HCT116 (cell line): ENCODE measurements at regions not wholly inside any gene's neighbourhood (a gene's known extent, or its start where the extent isn't known, plus 50 kb on each side); places are given as distances from the start of the nearest gene placed in this dataset.

Experiments used
- ATAC-seq: fragments of 200-7000 bp; cut with Tn5 transposase; 2 replicates; pipeline ENCODE4 v1.9.1; 2020; ENCODE audit warnings: mild to moderate bottlenecking, moderate library complexity
- BruUV-seq: library from RNA; stranded (reverse); fragments of 400-500 nt; replicated peaks from 2 replicates; lab custom pipeline; 2021; lab: Mats Ljungman, UMichigan
- CTCF ChIA-PET: fragments of 300-600 bp; sonication (Branson Sonifier 250); formaldehyde crosslinking; loops from one replicate; lab custom pipeline; 2021; ENCODE audit warnings: antibody characterized with exemption; lab: Charles Lee
- POLR2A ChIA-PET: fragments of 300-600, 350-600 bp; sonication (Branson Sonifier 250); formaldehyde crosslinking; loops from one replicate; lab custom pipeline; 2021; ENCODE audit warnings: antibody characterized with exemption; lab: Charles Lee
- RAD21 ChIA-PET, 2 experiments: fragments of 300-600 bp; sonication (Branson Sonifier 250); formaldehyde crosslinking; loops; one replicate each; lab custom pipeline; 2023; ENCODE audit warnings: low total read pairs in 2 of 2; ENCODE audit not compliant: uncharacterized antibody in 2 of 2, unreplicated experiment in 2 of 2, low non-redundant PET in 1 of 2; lab: Charles Lee
- DNase-seq: peaks from one replicate; pipeline ENCODE4 v3.0.0-alpha.2; 2010; ENCODE audit warnings: low read depth, low spot score
- H2AFZ ChIP-seq: fragments of 200-600 bp; shearing (Covaris generic), sonication (generic); 2 replicates; pipeline ENCODE4 v1.6.1; 2017; ENCODE audit warnings: low read depth, mixed run types, mixed read lengths, antibody characterized with exemption, low read length; ENCODE audit not compliant: poor library complexity, severe bottlenecking
- H3K27ac ChIP-seq: 2 replicates; pipeline ENCODE4 v1.5.1; 2012; ENCODE audit warnings: low read depth, low read length
- H3K27me3 ChIP-seq: fragments of 200-600 bp; sonication (generic); 2 replicates; pipeline ENCODE4 v1.6.1; 2016; ENCODE audit warnings: mixed run types, low read length, mixed read lengths; ENCODE audit not compliant: insufficient read depth
- H3K36me3 ChIP-seq, 2 experiments: fragments of 200-500 bp in 1 of 2; fragments of 200-600 bp in 1 of 2; sonication (Bioruptor generic) in 1 of 2; sonication (generic) in 1 of 2; 2 replicates each; pipeline versions ENCODE4 v1.5.1 to v1.6.1; 2014 to 2016; ENCODE audit warnings: low read length in 2 of 2, inconsistent platforms in 1 of 2, mixed read lengths in 1 of 2, mixed run types in 1 of 2; ENCODE audit not compliant: insufficient read depth in 2 of 2, control insufficient read depth in 1 of 2
- H3K4me1 ChIP-seq, 2 experiments: fragments of 200-600 bp in 1 of 2; sonication (generic) in 1 of 2; 2 replicates each; pipeline versions ENCODE4 v1.5.1 to v1.6.1; 2012 to 2017; ENCODE audit warnings: low read length in 2 of 2, inconsistent platforms in 1 of 2, mild to moderate bottlenecking in 1 of 2, mixed read lengths in 1 of 2, mixed run types in 1 of 2, moderate library complexity in 1 of 2; ENCODE audit not compliant: insufficient read depth in 2 of 2, control insufficient read depth in 1 of 2
- H3K4me2 ChIP-seq: fragments of 200-600 bp; sonication (generic); 2 replicates; pipeline ENCODE4 v1.6.1; 2017; ENCODE audit warnings: mixed run types, low read length, mixed read lengths
- H3K4me3 ChIP-seq, 2 experiments: fragments of 200-600 bp in 1 of 2; sonication (generic) in 1 of 2; replicated peaks in 1 of 2; 2 replicates each; pipeline ENCODE4 v1.5.1; 2011 to 2016; ENCODE audit warnings: low read length in 2 of 2, control low read depth in 1 of 2, low read depth in 1 of 2, mild to moderate bottlenecking in 1 of 2, mixed read lengths in 1 of 2, mixed run types in 1 of 2
- H3K79me2 ChIP-seq: fragments of 200-600 bp; sonication (generic); 2 replicates; pipeline ENCODE4 v1.6.1; 2017; ENCODE audit warnings: mild to moderate bottlenecking, mixed run types, low read length, moderate library complexity, mixed read lengths; ENCODE audit not compliant: insufficient read depth
- H3K9ac ChIP-seq: fragments of 200-600 bp; sonication (generic); 2 replicates; pipeline ENCODE4 v1.6.1; 2016; ENCODE audit warnings: low read length, mixed read lengths
- H3K9me2 ChIP-seq: fragments of 200-600 bp; sonication (generic), shearing (Covaris generic); 2 replicates; pipeline ENCODE4 v1.6.1; 2017; ENCODE audit warnings: mixed run types, mild to moderate bottlenecking, moderate library complexity; ENCODE audit not compliant: insufficient read depth
- H3K9me3 ChIP-seq, 2 experiments: fragments of 200-500 bp in 1 of 2; fragments of 200-600 bp in 1 of 2; sonication (Bioruptor generic) in 1 of 2; sonication (generic) in 1 of 2; 2 replicates each; pipeline ENCODE4 v1.6.1; 2014 to 2017; ENCODE audit warnings: low read length in 2 of 2, mixed read lengths in 2 of 2, inconsistent platforms in 1 of 2, low read depth in 1 of 2, mild to moderate bottlenecking in 1 of 2, mixed run types in 1 of 2, moderate library complexity in 1 of 2; ENCODE audit not compliant: control insufficient read depth in 1 of 2, insufficient read depth in 1 of 2
- H4K20me1 ChIP-seq: fragments of 200-600 bp; sonication (generic), shearing (Covaris generic); 2 replicates; pipeline ENCODE4 v1.6.1; 2017; ENCODE audit warnings: mixed run types, mild to moderate bottlenecking, moderate library complexity; ENCODE audit not compliant: insufficient read depth
- CBX3 ChIP-seq: IDR thresholded peaks from 2 replicates; pipeline ENCODE4 v1.6.1; 2012; ENCODE audit warnings: low read depth
- CTCF ChIP-seq, 3 experiments: fragments of 200-600 bp in 1 of 3; sonication (generic) in 1 of 3; IDR thresholded peaks in 2 of 3; conservative IDR thresholded peaks in 1 of 3; 2 replicates each; pipeline ENCODE4 v1.5.1; 2012 to 2017; ENCODE audit warnings: low read depth in 2 of 3, low read length in 2 of 3, antibody characterized with exemption in 1 of 3, borderline replicate concordance in 1 of 3, control low read depth in 1 of 3, mild to moderate bottlenecking in 1 of 3, mixed read lengths in 1 of 3, mixed run types in 1 of 3, moderate library complexity in 1 of 3; ENCODE audit not compliant: insufficient read depth in 1 of 3
- REST ChIP-seq: IDR thresholded peaks from 2 replicates; pipeline ENCODE4 v1.6.1; 2012; ENCODE audit warnings: low read depth
- SRF ChIP-seq: IDR thresholded peaks from 2 replicates; pipeline ENCODE4 v1.6.1; 2012; ENCODE audit warnings: low read depth
- YY1 ChIP-seq: IDR thresholded peaks from 2 replicates; pipeline ENCODE4 v1.6.1; 2011; ENCODE audit warnings: low read length, low read depth, moderate library complexity, mild to moderate bottlenecking; ENCODE audit not compliant: insufficient replicate concordance; ENCODE audit errors: extremely low read depth
- intact Hi-C: fragments of 100-400 bp; cut with micrococcal nuclease; formaldehyde crosslinking; loops from 2 replicates; pipeline ENCODE4 v1.10.0; 2022

GRCh38 chr14:87566991-87567390 lies 426.0 kb downstream of the GALC start:
- H3K9me3 ChIP-seq = peaks cover 9 to 17% of the 10 kb centered on the region in 2 experiments; a peak in 2 of 4 replicates
- no peak for TF ChIP-seq YY1
- TF ChIP-seq REST = no peak
- no peak for TF ChIP-seq SRF
- no peak for TF ChIP-seq CTCF (IDR thresholded peaks at IDR 0.05 in 2 of 3, conservative IDR thresholded peaks at IDR 0.05 in 1 of 3; ENCODE audit: borderline replicate concordance in 1 of 3, insufficient read depth in 1 of 3, low read depth in 2 of 3, low read length in 2 of 3)
- TF ChIP-seq CBX3 = no peak
- DNase-seq = no peak
- H3K79me2 ChIP-seq = no peaks in the 10 kb centered on the region
- no peak overlapping the region for H3K4me3 ChIP-seq
- BruUV-seq = no TSS peak
- H3K4me1 ChIP-seq = no peaks in the 10 kb centered on the region
- H3K4me2 ChIP-seq = no peak overlapping the region
- no peaks in the 10 kb centered on the region for H3K27me3 ChIP-seq
- ChIA-PET CTCF (no interaction called here), RAD21 (no interaction called here), POLR2A (no interaction called here)
- no peak overlapping the region for H3K27ac ChIP-seq
- intact Hi-C loops = no loop called here
- no peak overlapping the region for H3K9ac ChIP-seq
- ATAC-seq = no peak
- H3K36me3 ChIP-seq = no peaks in the 10 kb centered on the region
- no peaks in the 10 kb centered on the region for H4K20me1 ChIP-seq
- H2AFZ ChIP-seq = no peak overlapping the region
- H3K9me2 ChIP-seq = no peaks in the 10 kb centered on the region
